ENCODE measurements at regions not wholly inside any gene's neighbourhood (a gene's known extent, or its start where the extent isn't known, plus 50 kb on each side); places are given as distances from the start of the nearest gene placed in this dataset.

- H3K9ac ChIP-seq: no peak overlapping the region
- TF ChIP-seq, protein P1, sequence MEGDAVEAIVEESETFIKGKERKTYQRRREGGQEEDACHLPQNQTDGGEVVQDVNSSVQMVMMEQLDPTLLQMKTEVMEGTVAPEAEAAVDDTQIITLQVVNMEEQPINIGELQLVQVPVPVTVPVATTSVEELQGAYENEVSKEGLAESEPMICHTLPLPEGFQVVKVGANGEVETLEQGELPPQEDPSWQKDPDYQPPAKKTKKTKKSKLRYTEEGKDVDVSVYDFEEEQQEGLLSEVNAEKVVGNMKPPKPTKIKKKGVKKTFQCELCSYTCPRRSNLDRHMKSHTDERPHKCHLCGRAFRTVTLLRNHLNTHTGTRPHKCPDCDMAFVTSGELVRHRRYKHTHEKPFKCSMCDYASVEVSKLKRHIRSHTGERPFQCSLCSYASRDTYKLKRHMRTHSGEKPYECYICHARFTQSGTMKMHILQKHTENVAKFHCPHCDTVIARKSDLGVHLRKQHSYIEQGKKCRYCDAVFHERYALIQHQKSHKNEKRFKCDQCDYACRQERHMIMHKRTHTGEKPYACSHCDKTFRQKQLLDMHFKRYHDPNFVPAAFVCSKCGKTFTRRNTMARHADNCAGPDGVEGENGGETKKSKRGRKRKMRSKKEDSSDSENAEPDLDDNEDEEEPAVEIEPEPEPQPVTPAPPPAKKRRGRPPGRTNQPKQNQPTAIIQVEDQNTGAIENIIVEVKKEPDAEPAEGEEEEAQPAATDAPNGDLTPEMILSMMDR (conservative IDR thresholded peaks at IDR 0.05; ENCODE audit: low read depth, low read length): no peak
Measured at GRCh38 chr3:173342679-173343078, 54.9 kb upstream of the NLGN1 start.

GRCh38 chr3:173340626-173341025 lies 56.9 kb upstream of the NLGN1 start:
- no peaks in the 10 kb centered on the region for H3K36me3 ChIP-seq (ENCODE audit: insufficient read depth)
- H3K27me3 ChIP-seq (ENCODE audit: insufficient read depth, low read depth): no peaks in the 10 kb centered on the region
- no peak overlapping the region for H3K4me3 ChIP-seq (IDR thresholded peaks at IDR 0.05; ENCODE audit: insufficient read depth, low read depth, low read length)
- no peaks in the 10 kb centered on the region for H3K79me2 ChIP-seq (ENCODE audit: insufficient read depth, low read depth)
- H4K20me1 ChIP-seq (ENCODE audit: insufficient read depth): no peaks in the 10 kb centered on the region
- no peak overlapping the region for H2AFZ ChIP-seq (ENCODE audit: low read depth)
- no peak overlapping the region for H3K4me2 ChIP-seq
- no peak overlapping the region for H3K9ac ChIP-seq
- H3K4me1 ChIP-seq (ENCODE audit: low read depth, poor library complexity, severe bottlenecking): no peaks in the 10 kb centered on the region
- TF ChIP-seq, protein P1 (conservative IDR thresholded peaks at IDR 0.05; ENCODE audit: low read depth, low read length): no peak
- no peak overlapping the region for H3K27ac ChIP-seq

More at GRCh38 chr3:173342679-173343078, 54.9 kb upstream of the NLGN1 start:
- Histone ChIP-seq H3K27me3 (ENCODE audit: insufficient read depth, low read depth) (no peaks in the 10 kb centered on the region), H2AFZ (ENCODE audit: low read depth) (no peak overlapping the region), H3K4me1 (ENCODE audit: low read depth, poor library complexity, severe bottlenecking) (no peaks in the 10 kb centered on the region), H3K4me3 (IDR thresholded peaks at IDR 0.05; ENCODE audit: insufficient read depth, low read depth, low read length) (no peak overlapping the region), H3K27ac (no peak overlapping the region), H3K4me2 (no peak overlapping the region), H3K36me3 (ENCODE audit: insufficient read depth) (no peaks in the 10 kb centered on the region), H4K20me1 (ENCODE audit: insufficient read depth) (no peaks in the 10 kb centered on the region; the same call in 1 of the 2 replicates), H3K79me2 (ENCODE audit: insufficient read depth, low read depth) (no peaks in the 10 kb centered on the region)

DNA sequence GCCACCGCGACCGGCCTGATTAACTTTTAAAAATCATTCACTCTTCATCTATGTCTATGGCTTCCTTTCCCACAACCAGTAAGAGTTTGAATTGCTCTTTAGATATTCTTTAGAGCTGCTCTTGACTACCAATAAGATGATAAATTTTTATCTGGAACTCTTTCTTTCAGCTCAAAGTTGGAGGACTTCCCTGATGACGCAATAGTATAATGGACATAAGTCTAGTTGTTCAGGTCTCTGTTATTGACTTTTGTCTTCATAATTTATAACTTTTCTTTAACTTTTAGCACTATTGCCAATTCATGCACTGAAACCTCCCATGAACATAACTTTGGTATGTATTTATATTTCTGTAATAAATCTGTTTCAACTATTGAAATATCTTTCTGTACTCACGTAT lies 61.3 kb upstream of the NLGN1 start:
- Histone ChIP-seq H3K4me1 (ENCODE audit: low read depth, poor library complexity, severe bottlenecking) (no peaks in the 10 kb centered on the region), H3K9ac (no peak overlapping the region), H3K36me3 (ENCODE audit: insufficient read depth) (no peaks in the 10 kb centered on the region), H4K20me1 (ENCODE audit: insufficient read depth) (no peaks in the 10 kb centered on the region), H2AFZ (ENCODE audit: low read depth) (no peak overlapping the region), H3K27ac (no peak overlapping the region), H3K27me3 (ENCODE audit: insufficient read depth, low read depth) (no peaks in the 10 kb centered on the region), H3K4me3 (IDR thresholded peaks at IDR 0.05; ENCODE audit: insufficient read depth, low read depth, low read length) (no peak overlapping the region), H3K79me2 (ENCODE audit: insufficient read depth, low read depth) (no peaks in the 10 kb centered on the region), H3K4me2 (no peak overlapping the region)
- TF ChIP-seq, protein P1 (conservative IDR thresholded peaks at IDR 0.05; ENCODE audit: low read depth, low read length): no peak

- no peak overlapping the region for H2AFZ ChIP-seq (ENCODE audit: low read depth)
- no peak overlapping the region for H3K27ac ChIP-seq
- no peaks in the 10 kb centered on the region for H3K79me2 ChIP-seq (ENCODE audit: insufficient read depth, low read depth)
- TF ChIP-seq, protein P1 (conservative IDR thresholded peaks at IDR 0.05; ENCODE audit: low read depth, low read length): no peak
- no peaks in the 10 kb centered on the region for H3K4me1 ChIP-seq (ENCODE audit: low read depth, poor library complexity, severe bottlenecking)
- H3K36me3 ChIP-seq (ENCODE audit: insufficient read depth): no peaks in the 10 kb centered on the region
- no peak overlapping the region for H3K9ac ChIP-seq
- no peaks in the 10 kb centered on the region for H3K27me3 ChIP-seq (ENCODE audit: insufficient read depth, low read depth)
- H4K20me1 ChIP-seq (ENCODE audit: insufficient read depth): no peaks in the 10 kb centered on the region
- no peak overlapping the region for H3K4me2 ChIP-seq
- H3K4me3 ChIP-seq (IDR thresholded peaks at IDR 0.05; ENCODE audit: insufficient read depth, low read depth, low read length): no peak overlapping the region
Measured at GRCh38 chr3:173306110-173306509, 91.4 kb upstream of the NLGN1 start.
